GM10266 (cell line): ENCODE measurements at regions not wholly inside any gene's neighbourhood (a gene's known extent, or its start where the extent isn't known, plus 50 kb on each side); places are given as distances from the start of the nearest gene placed in this dataset.
"Not testable (repeated sequence)": the region's sequence is repeated elsewhere in the genome, so short reads cannot be mapped to it uniquely, and the experiment has no call there.

Source experiments
- DNase-seq: peaks from one replicate; pipeline ENCODE4 v3.0.0; 2012; ENCODE audit errors: extremely low spot score
- CTCF ChIP-seq: IDR thresholded peaks from 2 replicates; pipeline ENCODE4 v1.5.1; 2012; ENCODE audit warnings: mild to moderate bottlenecking, low read depth; ENCODE audit not compliant: control insufficient read depth, insufficient read depth; ENCODE audit errors: missing control alignments

DNA sequence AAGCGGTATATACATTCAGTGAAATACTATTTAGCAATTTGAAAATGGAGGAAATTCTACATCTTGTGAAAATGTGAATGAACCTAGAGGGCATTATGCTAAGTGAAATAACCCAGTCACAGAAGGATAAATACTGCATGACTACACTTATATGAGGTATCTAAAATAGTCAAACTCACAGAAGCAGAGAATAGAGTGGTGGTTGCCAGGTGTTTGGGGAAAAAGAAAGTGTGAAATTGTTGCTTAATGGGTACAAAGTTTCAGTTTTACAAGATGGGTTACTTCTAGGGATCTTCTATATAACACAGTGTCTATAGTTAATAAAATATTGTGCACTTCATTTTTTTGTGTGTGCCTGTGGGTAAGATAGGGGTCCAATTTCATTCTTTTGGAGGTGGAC is 1152.0 kb downstream of the EPHA7 start:
- no peak for DNase-seq
- TF ChIP-seq CTCF = no peak

DNA sequence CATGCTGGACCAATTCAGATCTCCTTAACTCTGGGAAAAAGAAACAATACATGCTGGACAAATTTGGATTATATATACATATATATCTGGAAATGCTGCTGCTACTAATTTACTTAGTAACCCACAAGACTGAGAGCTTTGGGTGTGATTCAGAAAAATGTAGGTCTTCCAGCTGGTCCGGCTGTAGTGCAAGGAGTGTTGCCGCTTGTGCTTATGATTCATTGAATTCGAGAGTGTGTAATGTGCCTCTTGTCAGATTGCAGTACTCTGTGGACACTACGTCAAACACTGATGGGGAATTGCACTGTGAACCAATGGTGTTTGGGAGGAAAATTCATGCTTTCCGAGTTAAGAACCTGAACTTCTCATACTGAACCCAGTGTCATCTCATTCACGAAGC is 1155.5 kb downstream of the EPHA7 start:
- TF ChIP-seq CTCF = no peak
- DNase-seq = no peak

DNA sequence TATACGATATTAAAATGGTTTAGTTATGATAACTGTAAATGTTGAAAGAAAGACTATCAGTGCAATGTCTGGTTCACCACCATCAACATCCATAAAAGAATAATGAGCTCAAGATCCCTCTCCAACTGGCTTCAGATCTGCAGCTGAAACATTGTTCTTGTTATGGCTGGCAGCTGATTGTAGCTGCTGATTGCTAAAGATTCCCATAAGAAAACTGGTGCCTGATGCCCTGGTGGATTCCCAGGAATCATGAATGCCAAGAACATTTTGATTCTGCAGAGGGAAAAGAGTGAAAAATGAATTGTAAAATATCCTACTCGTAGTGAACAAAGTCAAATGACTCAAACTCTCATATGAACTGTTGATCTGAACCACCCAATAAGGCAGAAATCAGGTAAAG is 1160.2 kb downstream of the EPHA7 start:
- TF ChIP-seq CTCF = no peak
- DNase-seq = no peak

- no peak for TF ChIP-seq CTCF
- no peak for DNase-seq
These were observed 1176.0 kb downstream of the EPHA7 start for GRCh38 chr6:92243315-92243714.

- DNase-seq = no peak
These were observed 1188.1 kb downstream of the EPHA7 start for GRCh38 chr6:92231171-92231701.

GRCh38 chr6:92219987-92220386 is 1199.4 kb downstream of the EPHA7 start:
- DNase-seq = not testable (repeated sequence)

More at GRCh38 chr6:92231171-92231701, 1188.1 kb downstream of the EPHA7 start:
- no peak for TF ChIP-seq CTCF

- DNase-seq = no peak
- no peak for TF ChIP-seq CTCF
These were observed 1202.6 kb downstream of the EPHA7 start for GRCh38 chr6:92216717-92217116.

DNA sequence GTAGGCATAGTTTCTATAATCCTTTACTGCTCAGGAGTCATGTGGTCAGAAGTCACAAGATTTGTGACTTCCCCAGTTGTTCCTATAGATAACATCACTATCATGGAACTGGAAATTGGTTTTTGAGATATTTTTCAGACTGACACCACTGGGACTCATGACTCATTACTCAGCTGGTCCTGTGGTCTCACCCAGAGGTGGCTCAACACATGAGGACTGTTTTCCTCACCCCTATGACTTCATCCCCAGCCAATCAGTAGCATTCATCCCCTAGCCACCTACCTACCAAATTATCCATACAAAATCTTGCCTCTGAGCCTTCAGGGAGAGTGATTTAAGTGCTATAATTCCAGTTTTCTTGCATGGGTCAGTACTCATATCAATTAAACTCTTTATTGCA is 1217.7 kb downstream of the EPHA7 start:
- no peak for TF ChIP-seq CTCF

More for the DNA sequence above, 1217.7 kb downstream of the EPHA7 start:
- DNase-seq = no peak
